Activated CD4-positive, alpha-beta memory T cell treated with anti-CD3 and anti-CD28 coated beads for 36 hours (primary cell): ENCODE measurements at regions not wholly inside any gene's neighbourhood (a gene's known extent, or its start where the extent isn't known, plus 50 kb on each side); places are given as distances from the start of the nearest gene placed in this dataset.
A peak's percentile ranks its signal among the peaks of the same experiment; 100 is the strongest.
"Not testable (repeated sequence)": the region's sequence is repeated elsewhere in the genome, so short reads cannot be mapped to it uniquely, and the experiment has no call there.

Source experiments
- CTCF ChIA-PET: fragments of 350-600 bp; sonication (Branson Sonifier 250); formaldehyde crosslinking; loops from one replicate; lab custom pipeline; 2021; ENCODE audit warnings: antibody characterized with exemption, inconsistent platforms; lab: Charles Lee
- POLR2A ChIA-PET: fragments of 350-600 bp; sonication (Branson Sonifier 250); formaldehyde crosslinking; loops from one replicate; lab custom pipeline; 2021; ENCODE audit warnings: antibody characterized with exemption; lab: Charles Lee
- DNase-seq: peaks from one replicate; pipeline ENCODE4 v3.0.0-alpha.2; 2020
- H3K27ac Mint-ChIP-seq: one replicate; pipeline ENCODE4 v1.8.0; 2021; ENCODE audit warnings: mixed read lengths
- H3K27me3 Mint-ChIP-seq: one replicate; pipeline ENCODE4 v1.8.0; 2021; ENCODE audit warnings: mixed read lengths
- H3K36me3 Mint-ChIP-seq: one replicate; pipeline ENCODE4 v1.8.0; 2021; ENCODE audit warnings: mixed read lengths
- H3K4me1 Mint-ChIP-seq: one replicate; pipeline ENCODE4 v1.8.0; 2021; ENCODE audit warnings: low read depth, mixed read lengths
- H3K4me3 Mint-ChIP-seq: one replicate; pipeline ENCODE4 v1.8.0; 2021; ENCODE audit warnings: mild to moderate bottlenecking, mixed read lengths
- H3K9me3 Mint-ChIP-seq: one replicate; pipeline ENCODE4 v1.8.0; 2021; ENCODE audit warnings: mixed read lengths
- intact Hi-C: fragments of 100-400 bp; cut with micrococcal nuclease; formaldehyde crosslinking; loops from one replicate; pipeline ENCODE4 v1.15.1; 2023

- no peaks in the 10 kb centered on the region for H3K27me3 Mint-ChIP-seq
- no peak for DNase-seq
- no peak overlapping the region for H3K4me3 Mint-ChIP-seq
- intact Hi-C loops, result no loop called here
- H3K27ac Mint-ChIP-seq, result no peak overlapping the region
- H3K36me3 Mint-ChIP-seq, result no peaks in the 10 kb centered on the region
- H3K9me3 Mint-ChIP-seq, result no peaks in the 10 kb centered on the region
- ChIA-PET POLR2A (no interaction called here), CTCF (no interaction called here)
- no peaks in the 10 kb centered on the region for H3K4me1 Mint-ChIP-seq
Observed at GRCh38 chr16:88326611-88327485, 55.9 kb upstream of the ZNF469 start.

GRCh38 chr16:88327561-88328312, 55.0 kb upstream of the ZNF469 start:
- Mint-ChIP-seq H3K4me1 (no peaks in the 10 kb centered on the region), H3K4me3 (no peak overlapping the region), H3K27ac (no peak overlapping the region), H3K27me3 (no peaks in the 10 kb centered on the region), H3K36me3 (no peaks in the 10 kb centered on the region), H3K9me3 (no peaks in the 10 kb centered on the region)
- intact Hi-C loops, result no loop called here
- ChIA-PET POLR2A (no interaction called here), CTCF (no interaction called here)
- DNase-seq, result no peak

- CTCF ChIA-PET, result no interaction called here
- H3K9me3 Mint-ChIP-seq, result no peaks in the 10 kb centered on the region
- POLR2A ChIA-PET, result no interaction called here
- no peaks in the 10 kb centered on the region for H3K36me3 Mint-ChIP-seq
- H3K27me3 Mint-ChIP-seq, result peaks cover under 1% of the 10 kb centered on the region
- H3K4me1 Mint-ChIP-seq, result peaks cover under 1% of the 10 kb centered on the region
- no peak overlapping the region for H3K27ac Mint-ChIP-seq
- H3K4me3 Mint-ChIP-seq, result no peak overlapping the region
- intact Hi-C loops, result no loop called here
- no peak for DNase-seq
Observed at GRCh38 chr16:88328313-88328980, 54.3 kb upstream of the ZNF469 start.

- H3K36me3 Mint-ChIP-seq, result no peaks in the 10 kb centered on the region
- intact Hi-C loops, result no loop called here
- POLR2A ChIA-PET, result no interaction called here
- CTCF ChIA-PET, result interaction anchor here (0.5 kb wide), 1 partner anchor 11 kb away, joined by 3 read pairs; no protein-coding TSS in a partner anchor
- no peak for DNase-seq
- H3K4me3 Mint-ChIP-seq, result no peak overlapping the region
- peaks cover 6% of the 10 kb centered on the region for H3K4me1 Mint-ChIP-seq
- H3K27me3 Mint-ChIP-seq, result peaks cover 6% of the 10 kb centered on the region
- H3K9me3 Mint-ChIP-seq, result no peaks in the 10 kb centered on the region
- H3K27ac Mint-ChIP-seq, result no peak overlapping the region
Observed at GRCh38 chr16:88329726-88330700, 52.7 kb upstream of the ZNF469 start.

GRCh38 chr16:88330971-88331890, 51.5 kb upstream of the ZNF469 start:
- intact Hi-C loops, result no loop called here
- Mint-ChIP-seq H3K27ac (no peak overlapping the region), H3K9me3 (peaks cover 4% of the 10 kb centered on the region), H3K4me1 (peaks cover 6% of the 10 kb centered on the region), H3K36me3 (no peaks in the 10 kb centered on the region), H3K27me3 (peaks cover 6% of the 10 kb centered on the region), H3K4me3 (no peak overlapping the region)
- ChIA-PET CTCF (no interaction called here), POLR2A (no interaction called here)
- no peak for DNase-seq

- Mint-ChIP-seq H3K27me3 (peaks cover 6% of the 10 kb centered on the region), H3K9me3 (peaks cover 8% of the 10 kb centered on the region), H3K36me3 (no peaks in the 10 kb centered on the region), H3K27ac (no peak overlapping the region), H3K4me3 (no peak overlapping the region), H3K4me1 (peaks cover 6% of the 10 kb centered on the region)
- DNase-seq, result no peak
- ChIA-PET CTCF (no interaction called here), POLR2A (no interaction called here)
- intact Hi-C loops, result no loop called here
Observed at GRCh38 chr16:88331989-88332920, 50.5 kb upstream of the ZNF469 start.

GRCh38 chr16:88332921-88333825, 49.6 kb upstream of the ZNF469 start:
- H3K27ac Mint-ChIP-seq, H3K4me3 Mint-ChIP-seq, CTCF ChIA-PET, H3K4me1 Mint-ChIP-seq, intact Hi-C loops, H3K9me3 Mint-ChIP-seq, H3K36me3 Mint-ChIP-seq, H3K27me3 Mint-ChIP-seq, POLR2A ChIA-PET: not testable (repeated sequence)
- peak; percentile 46 for DNase-seq
